Vagina (tissue), 2 donors: ENCODE measurements at regions not wholly inside any gene's neighbourhood (a gene's known extent, or its start where the extent isn't known, plus 50 kb on each side); places are given as distances from the start of the nearest gene placed in this dataset.

ENCODE experiments used
- DNase-seq, 2 donors: peaks; one replicate each; pipeline ENCODE4 v3.0.0-alpha.2; 2017; ENCODE audit errors: extremely low spot score in 2 of 2
- H3K27ac ChIP-seq: fragments of 200-600 bp; sonication (generic); one replicate; pipeline ENCODE4 v1.5.1; 2019
- H3K27me3 ChIP-seq: fragments of 200-600 bp; sonication (generic); one replicate; pipeline ENCODE4 v1.5.1; 2019
- H3K36me3 ChIP-seq, 2 donors: fragments of 200-600 bp; sonication (generic); one replicate each; pipeline ENCODE4 v1.5.1; 2017 to 2019
- H3K4me1 ChIP-seq: fragments of 200-600 bp; sonication (generic); one replicate; pipeline ENCODE4 v1.5.1; 2019
- H3K4me3 ChIP-seq, 2 donors: fragments of 200-600 bp; sonication (generic); 1 replicate in 1 of 2; 2 replicates in 1 of 2; pipeline ENCODE4 v1.5.1; 2016 to 2019
- H3K9me3 ChIP-seq: fragments of 200-600 bp; sonication (generic); one replicate; pipeline ENCODE4 v1.5.1; 2019
- CTCF ChIP-seq, 3 experiments: fragments of 450-650 bp in 2 of 3; fragments of 200-600 bp in 1 of 3; sonication (generic) in 1 of 3; IDR thresholded peaks; one replicate each; pipeline ENCODE4 v1.5.1; 2017 to 2019; ENCODE audit warnings: antibody characterized with exemption in 3 of 3, mild to moderate bottlenecking in 2 of 3, moderate library complexity in 2 of 3
- POLR2A ChIP-seq, 2 donors: fragments of 450-650 bp; IDR thresholded peaks; one replicate each; pipeline ENCODE4 v1.6.1; 2017; ENCODE audit warnings: antibody characterized with exemption in 2 of 2, mild to moderate bottlenecking in 2 of 2, moderate library complexity in 2 of 2
- POLR2AphosphoS5 ChIP-seq, 2 donors: sonication (generic); formaldehyde crosslinking; IDR thresholded peaks; one replicate each; pipeline ENCODE4 v1.9.0; 2017; ENCODE audit warnings: antibody characterized with exemption in 2 of 2, mild to moderate bottlenecking in 2 of 2, low read depth in 1 of 2; ENCODE audit not compliant: insufficient read depth in 1 of 2
- intact Hi-C: fragments of 100-400 bp; cut with DNase I; formaldehyde crosslinking; loops from one replicate; pipeline ENCODE4 v1.15.1; 2023

GRCh38 chr2:51222106-51222505, 190.2 kb upstream of the NRXN1 start:
- TF ChIP-seq POLR2A (IDR thresholded peaks at IDR 0.05) (no peak), POLR2AphosphoS5 (IDR thresholded peaks at IDR 0.05; ENCODE audit: insufficient read depth in 1 of 2, low read depth in 1 of 2) (no peak), CTCF (IDR thresholded peaks at IDR 0.05) (no peak)
- Histone ChIP-seq H3K36me3 (no peaks in the 10 kb centered on the region), H3K4me1 (no peaks in the 10 kb centered on the region), H3K9me3 (no peaks in the 10 kb centered on the region), H3K27me3 (no peaks in the 10 kb centered on the region), H3K4me3 (no peak overlapping the region), H3K27ac (no peak overlapping the region)
- no peak for DNase-seq
- intact Hi-C loops, result no loop called here

GRCh38 chr2:51220606-51221005, 188.7 kb upstream of the NRXN1 start:
- DNase-seq, result no peak

GRCh38 chr2:51220080-51220479, 188.1 kb upstream of the NRXN1 start:
- intact Hi-C loops, result no loop called here
- Histone ChIP-seq H3K27me3 (no peaks in the 10 kb centered on the region), H3K4me3 (no peak overlapping the region), H3K27ac (no peak overlapping the region), H3K4me1 (no peaks in the 10 kb centered on the region), H3K9me3 (no peaks in the 10 kb centered on the region), H3K36me3 (no peaks in the 10 kb centered on the region)
- no peak for TF ChIP-seq CTCF (IDR thresholded peaks at IDR 0.05)
- TF ChIP-seq POLR2A (IDR thresholded peaks at IDR 0.05), result no peak
- TF ChIP-seq POLR2AphosphoS5 (IDR thresholded peaks at IDR 0.05; ENCODE audit: insufficient read depth in 1 of 2, low read depth in 1 of 2), result no peak
- no peak for DNase-seq

More at GRCh38 chr2:51220606-51221005, 188.7 kb upstream of the NRXN1 start:
- Histone ChIP-seq H3K27me3 (no peaks in the 10 kb centered on the region), H3K27ac (no peak overlapping the region), H3K4me1 (no peaks in the 10 kb centered on the region), H3K36me3 (no peaks in the 10 kb centered on the region), H3K4me3 (no peak overlapping the region), H3K9me3 (no peaks in the 10 kb centered on the region)
- intact Hi-C loops, result no loop called here
- TF ChIP-seq POLR2A (IDR thresholded peaks at IDR 0.05), result no peak
- TF ChIP-seq CTCF (IDR thresholded peaks at IDR 0.05), result no peak
- no peak for TF ChIP-seq POLR2AphosphoS5 (IDR thresholded peaks at IDR 0.05; ENCODE audit: insufficient read depth in 1 of 2, low read depth in 1 of 2)

- H3K27me3 ChIP-seq, result no peaks in the 10 kb centered on the region
- no peaks in the 10 kb centered on the region for H3K9me3 ChIP-seq
- TF ChIP-seq POLR2A (IDR thresholded peaks at IDR 0.05), result no peak
- no peak for TF ChIP-seq POLR2AphosphoS5 (IDR thresholded peaks at IDR 0.05; ENCODE audit: insufficient read depth in 1 of 2, low read depth in 1 of 2)
- TF ChIP-seq CTCF (IDR thresholded peaks at IDR 0.05), result no peak
These were observed 187.5 kb upstream of the NRXN1 start for GRCh38 chr2:51219468-51219867.

GRCh38 chr2:51218047-51218446, 186.1 kb upstream of the NRXN1 start:
- DNase-seq, result no peak
- H3K4me3 ChIP-seq, result no peak overlapping the region
- no peak overlapping the region for H3K27ac ChIP-seq
- H3K9me3 ChIP-seq, result no peaks in the 10 kb centered on the region
- no peak for TF ChIP-seq POLR2AphosphoS5 (IDR thresholded peaks at IDR 0.05; ENCODE audit: insufficient read depth in 1 of 2, low read depth in 1 of 2)
- TF ChIP-seq POLR2A (IDR thresholded peaks at IDR 0.05), result no peak
- no peak for TF ChIP-seq CTCF (IDR thresholded peaks at IDR 0.05)
- H3K4me1 ChIP-seq, result no peaks in the 10 kb centered on the region
- no peaks in the 10 kb centered on the region for H3K36me3 ChIP-seq
- no peaks in the 10 kb centered on the region for H3K27me3 ChIP-seq
- intact Hi-C loops, result no loop called here

More at GRCh38 chr2:51219468-51219867, 187.5 kb upstream of the NRXN1 start:
- intact Hi-C loops, result no loop called here
- DNase-seq, result no peak
- no peak overlapping the region for H3K27ac ChIP-seq
- H3K4me1 ChIP-seq, result no peaks in the 10 kb centered on the region
- H3K4me3 ChIP-seq, result no peak overlapping the region
- no peaks in the 10 kb centered on the region for H3K36me3 ChIP-seq
